BJ (cell line): ENCODE measurements at regions not wholly inside any gene's neighbourhood (a gene's known extent, or its start where the extent isn't known, plus 50 kb on each side); places are given as distances from the start of the nearest gene placed in this dataset.

Experiments
- CTCF ChIA-PET: fragments of 350-600 bp; formaldehyde crosslinking; extraction: SDS; loops from one replicate; lab custom pipeline; 2021; ENCODE audit warnings: antibody characterized with exemption, inconsistent platforms; lab: Yijun Ruan, JAX
- POLR2A ChIA-PET: fragments of 300-600 bp; sonication (Branson Sonifier 250); formaldehyde crosslinking; extraction: SDS; loops from one replicate; lab custom pipeline; 2021; ENCODE audit warnings: antibody characterized with exemption; lab: Charles Lee
- DNase-seq: peaks from one replicate; pipeline ENCODE4 v3.0.0-alpha.2; 2011; ENCODE audit warnings: low read depth
- H3K27me3 ChIP-seq: 2 replicates; pipeline ENCODE4 v1.6.0; 2011; ENCODE audit warnings: low read length; ENCODE audit not compliant: control insufficient read depth, insufficient read depth
- H3K36me3 ChIP-seq: 2 replicates; pipeline ENCODE4 v1.5.1; 2011; ENCODE audit warnings: low read length; ENCODE audit not compliant: control insufficient read depth, insufficient read depth
- H3K4me3 ChIP-seq: 2 replicates; pipeline ENCODE4 v1.5.1; 2011; ENCODE audit warnings: low read depth, mild to moderate bottlenecking, control low read depth, low read length
- TF ChIP-seq, protein P1 (sequence below): IDR thresholded peaks from 2 replicates; pipeline ENCODE4 v1.5.1; 2011; ENCODE audit warnings: low read depth, mild to moderate bottlenecking, control low read depth, inconsistent platforms, low read length, moderate library complexity; ENCODE audit not compliant: insufficient read depth

GRCh38 chr9:20033511-20033910 is 244.7 kb upstream of the SLC24A2 start:
- ChIA-PET POLR2A (no interaction called here), CTCF (no interaction called here)
- H3K36me3 ChIP-seq, result no peaks in the 10 kb centered on the region

GRCh38 chr9:20032413-20033006 is 243.7 kb upstream of the SLC24A2 start:
- Histone ChIP-seq H3K27me3 (no peaks in the 10 kb centered on the region), H3K36me3 (no peaks in the 10 kb centered on the region), H3K4me3 (no peak overlapping the region)
- TF ChIP-seq, protein P1, sequence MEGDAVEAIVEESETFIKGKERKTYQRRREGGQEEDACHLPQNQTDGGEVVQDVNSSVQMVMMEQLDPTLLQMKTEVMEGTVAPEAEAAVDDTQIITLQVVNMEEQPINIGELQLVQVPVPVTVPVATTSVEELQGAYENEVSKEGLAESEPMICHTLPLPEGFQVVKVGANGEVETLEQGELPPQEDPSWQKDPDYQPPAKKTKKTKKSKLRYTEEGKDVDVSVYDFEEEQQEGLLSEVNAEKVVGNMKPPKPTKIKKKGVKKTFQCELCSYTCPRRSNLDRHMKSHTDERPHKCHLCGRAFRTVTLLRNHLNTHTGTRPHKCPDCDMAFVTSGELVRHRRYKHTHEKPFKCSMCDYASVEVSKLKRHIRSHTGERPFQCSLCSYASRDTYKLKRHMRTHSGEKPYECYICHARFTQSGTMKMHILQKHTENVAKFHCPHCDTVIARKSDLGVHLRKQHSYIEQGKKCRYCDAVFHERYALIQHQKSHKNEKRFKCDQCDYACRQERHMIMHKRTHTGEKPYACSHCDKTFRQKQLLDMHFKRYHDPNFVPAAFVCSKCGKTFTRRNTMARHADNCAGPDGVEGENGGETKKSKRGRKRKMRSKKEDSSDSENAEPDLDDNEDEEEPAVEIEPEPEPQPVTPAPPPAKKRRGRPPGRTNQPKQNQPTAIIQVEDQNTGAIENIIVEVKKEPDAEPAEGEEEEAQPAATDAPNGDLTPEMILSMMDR, result no peak
- ChIA-PET POLR2A (no interaction called here), CTCF (no interaction called here)
- DNase-seq, result no peak

More at GRCh38 chr9:20033511-20033910, 244.7 kb upstream of the SLC24A2 start:
- no peak overlapping the region for H3K4me3 ChIP-seq
- TF ChIP-seq, protein P1, result no peak
- H3K27me3 ChIP-seq, result no peaks in the 10 kb centered on the region
- no peak for DNase-seq

DNA sequence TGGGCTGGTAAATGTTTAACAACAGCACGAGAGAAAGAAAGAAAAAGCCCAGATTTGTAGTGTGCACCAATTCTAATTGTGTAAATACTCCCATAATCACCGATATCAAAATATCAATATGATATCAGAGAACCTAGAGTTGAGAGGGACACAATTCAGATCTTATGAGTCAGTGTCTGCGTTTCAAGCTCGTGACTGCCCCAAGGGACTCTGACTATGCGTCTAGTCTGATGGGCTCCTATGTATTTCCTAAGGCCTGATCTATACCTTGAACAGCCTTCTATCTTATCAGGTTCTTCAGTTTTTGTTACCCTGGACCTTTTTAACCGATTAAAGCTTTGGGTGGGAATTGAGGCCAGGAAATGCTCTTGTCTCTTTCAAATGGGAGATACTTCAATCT is 243.0 kb upstream of the SLC24A2 start:
- Histone ChIP-seq H3K27me3 (no peaks in the 10 kb centered on the region), H3K4me3 (no peak overlapping the region), H3K36me3 (no peaks in the 10 kb centered on the region)
- CTCF ChIA-PET, result no interaction called here
- POLR2A ChIA-PET, result no interaction called here
- TF ChIP-seq, protein P1, result no peak
- DNase-seq, result no peak

- TF ChIP-seq, protein P1, result no peak
- Histone ChIP-seq H3K4me3 (no peak overlapping the region), H3K36me3 (no peaks in the 10 kb centered on the region), H3K27me3 (no peaks in the 10 kb centered on the region)
- no peak for DNase-seq
- CTCF ChIA-PET, result interaction anchor here (0.5 kb wide), 1 partner anchor 950 kb away, joined by 3 read pairs; no protein-coding TSS in a partner anchor
- POLR2A ChIA-PET, result no interaction called here
Observed at GRCh38 chr9:20030671-20031070, 241.8 kb upstream of the SLC24A2 start.

DNA sequence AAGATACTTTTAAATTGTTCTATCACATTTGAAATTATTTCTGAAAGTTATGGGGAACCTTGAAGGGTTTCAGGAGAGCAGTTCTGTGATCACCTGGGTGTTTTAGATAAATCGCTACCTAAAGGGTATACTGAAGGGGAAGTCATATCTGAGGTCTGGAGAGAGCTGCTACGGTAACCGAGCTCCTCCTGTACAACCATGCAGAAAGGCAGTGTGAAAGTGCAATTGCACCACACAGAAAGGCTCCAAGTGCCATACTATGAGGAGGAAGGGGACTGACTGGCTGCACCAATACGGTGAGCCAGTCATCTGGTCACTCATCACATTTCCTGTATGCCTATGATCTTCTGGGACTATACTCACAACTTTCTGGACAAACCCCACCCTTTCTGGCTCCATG is 241.4 kb upstream of the SLC24A2 start:
- H3K4me3 ChIP-seq, result no peak overlapping the region
- no peak for DNase-seq
- TF ChIP-seq, protein P1, result no peak
- H3K36me3 ChIP-seq, result no peaks in the 10 kb centered on the region
- no peaks in the 10 kb centered on the region for H3K27me3 ChIP-seq
- ChIA-PET POLR2A (no interaction called here), CTCF (interaction anchor here (0.5 kb wide), 1 partner anchor 950 kb away, joined by 3 read pairs; no protein-coding TSS in a partner anchor)
